Fibroblast of skin of left biceps (primary cell): ENCODE measurements at regions not wholly inside any gene's neighbourhood (a gene's known extent, or its start where the extent isn't known, plus 50 kb on each side); places are given as distances from the start of the nearest gene placed in this dataset.

Experiments used
- DNase-seq, 2 experiments: peaks; one replicate each; pipeline ENCODE4 v3.0.0-alpha.2; 2013; ENCODE audit warnings: low read depth in 2 of 2

GRCh38 chr13:99911965-99912566 lies 59.5 kb downstream of the ZIC5 start:
- DNase-seq: no peak

- DNase-seq: no peak
Measured at GRCh38 chr13:99911069-99911964, 60.2 kb downstream of the ZIC5 start.

- DNase-seq: no peak
Measured at GRCh38 chr13:99909836-99910619, 61.5 kb downstream of the ZIC5 start.

GRCh38 chr13:99909097-99909835 lies 62.3 kb downstream of the ZIC5 start:
- no peak for DNase-seq

- no peak for DNase-seq
Measured at GRCh38 chr13:99908140-99908803, 63.3 kb downstream of the ZIC5 start.

GRCh38 chr13:99907627-99908026 lies 63.9 kb downstream of the ZIC5 start:
- DNase-seq: no peak

GRCh38 chr13:99907038-99907437 lies 64.5 kb downstream of the ZIC5 start:
- DNase-seq: no peak

- no peak for DNase-seq
Measured at GRCh38 chr13:99905814-99906213, 65.8 kb downstream of the ZIC5 start.

- no peak for DNase-seq
Measured at GRCh38 chr13:99905224-99905623, 66.3 kb downstream of the ZIC5 start.

GRCh38 chr13:99903140-99903539 lies 68.4 kb downstream of the ZIC5 start:
- no peak for DNase-seq

GRCh38 chr13:99902657-99903056 lies 68.9 kb downstream of the ZIC5 start:
- DNase-seq: no peak

- no peak for DNase-seq
Measured at GRCh38 chr13:99900960-99901359, 70.6 kb downstream of the ZIC5 start.

- no peak for DNase-seq
Measured at GRCh38 chr13:99898421-99898820, 73.1 kb downstream of the ZIC5 start.

- DNase-seq: no peak
Measured at GRCh38 chr13:99897076-99897440, 74.5 kb downstream of the ZIC5 start.

- no peak for DNase-seq
Measured at GRCh38 chr13:99896369-99897075, 75.0 kb downstream of the ZIC5 start.

- no peak for DNase-seq
Measured at GRCh38 chr13:99895444-99896368, 75.9 kb downstream of the ZIC5 start.

- DNase-seq: no peak
Measured at GRCh38 chr13:99894840-99895443, 76.6 kb downstream of the ZIC5 start.

- no peak for DNase-seq
Measured at GRCh38 chr13:99894105-99894839, 77.3 kb downstream of the ZIC5 start.
